LNCaP clone FGC (cell line): ENCODE measurements at regions not wholly inside any gene's neighbourhood (a gene's known extent, or its start where the extent isn't known, plus 50 kb on each side); places are given as distances from the start of the nearest gene placed in this dataset.

Experiments used
- DNase-seq: peaks from one replicate; pipeline ENCODE4 v3.0.0-alpha.2; 2011; ENCODE audit warnings: low read depth
- H3K4me3 ChIP-seq: 2 replicates; pipeline ENCODE4 v1.5.1; 2011; ENCODE audit warnings: mild to moderate bottlenecking, low read depth, low read length, control low read depth
- TF ChIP-seq, protein P1 (sequence below): IDR thresholded peaks from 2 replicates; pipeline ENCODE4 v1.5.1; 2012; ENCODE audit warnings: mild to moderate bottlenecking; ENCODE audit not compliant: control insufficient read depth, insufficient read depth; ENCODE audit errors: extremely low read depth

DNA sequence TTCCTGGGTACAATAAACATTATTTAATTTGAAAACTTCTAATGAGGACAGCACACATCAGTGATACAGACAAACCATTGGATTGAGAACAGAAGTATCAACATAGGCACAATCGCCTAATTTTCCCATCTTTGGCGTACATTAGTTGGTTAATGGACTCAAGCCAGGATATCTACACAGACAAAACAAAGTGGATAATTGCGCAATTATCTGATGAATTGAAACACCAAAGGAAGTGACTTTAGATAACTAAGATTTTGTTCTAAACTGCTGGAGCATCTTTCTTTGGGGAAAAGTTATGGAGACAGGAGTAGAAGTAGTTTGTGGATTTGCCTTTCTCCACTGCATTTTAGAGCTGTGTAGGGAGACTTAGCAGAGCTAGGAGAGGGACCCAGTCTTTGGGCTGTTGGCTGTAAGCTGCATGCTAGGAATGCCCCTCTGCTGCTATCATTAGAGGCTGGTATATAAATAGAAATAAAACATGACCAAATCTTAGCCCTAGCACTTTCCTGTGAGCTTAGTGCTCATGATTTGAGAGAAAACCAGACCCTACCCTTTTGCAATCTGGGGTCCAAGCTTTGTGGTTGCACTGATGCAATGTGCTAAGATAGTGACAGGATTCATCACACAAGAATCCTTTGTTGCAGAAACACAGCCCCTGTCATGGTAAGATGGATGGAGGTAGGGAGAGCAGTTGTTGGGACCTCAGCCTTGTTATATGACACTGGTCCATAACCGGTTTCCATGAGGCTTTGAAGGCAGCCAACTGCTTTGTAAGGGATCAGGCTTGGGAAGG is 264.5 kb upstream of the PIK3C3 start:
- DNase-seq = no peak
- TF ChIP-seq, protein P1, sequence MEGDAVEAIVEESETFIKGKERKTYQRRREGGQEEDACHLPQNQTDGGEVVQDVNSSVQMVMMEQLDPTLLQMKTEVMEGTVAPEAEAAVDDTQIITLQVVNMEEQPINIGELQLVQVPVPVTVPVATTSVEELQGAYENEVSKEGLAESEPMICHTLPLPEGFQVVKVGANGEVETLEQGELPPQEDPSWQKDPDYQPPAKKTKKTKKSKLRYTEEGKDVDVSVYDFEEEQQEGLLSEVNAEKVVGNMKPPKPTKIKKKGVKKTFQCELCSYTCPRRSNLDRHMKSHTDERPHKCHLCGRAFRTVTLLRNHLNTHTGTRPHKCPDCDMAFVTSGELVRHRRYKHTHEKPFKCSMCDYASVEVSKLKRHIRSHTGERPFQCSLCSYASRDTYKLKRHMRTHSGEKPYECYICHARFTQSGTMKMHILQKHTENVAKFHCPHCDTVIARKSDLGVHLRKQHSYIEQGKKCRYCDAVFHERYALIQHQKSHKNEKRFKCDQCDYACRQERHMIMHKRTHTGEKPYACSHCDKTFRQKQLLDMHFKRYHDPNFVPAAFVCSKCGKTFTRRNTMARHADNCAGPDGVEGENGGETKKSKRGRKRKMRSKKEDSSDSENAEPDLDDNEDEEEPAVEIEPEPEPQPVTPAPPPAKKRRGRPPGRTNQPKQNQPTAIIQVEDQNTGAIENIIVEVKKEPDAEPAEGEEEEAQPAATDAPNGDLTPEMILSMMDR = no peak
- no peak overlapping the region for H3K4me3 ChIP-seq

DNA sequence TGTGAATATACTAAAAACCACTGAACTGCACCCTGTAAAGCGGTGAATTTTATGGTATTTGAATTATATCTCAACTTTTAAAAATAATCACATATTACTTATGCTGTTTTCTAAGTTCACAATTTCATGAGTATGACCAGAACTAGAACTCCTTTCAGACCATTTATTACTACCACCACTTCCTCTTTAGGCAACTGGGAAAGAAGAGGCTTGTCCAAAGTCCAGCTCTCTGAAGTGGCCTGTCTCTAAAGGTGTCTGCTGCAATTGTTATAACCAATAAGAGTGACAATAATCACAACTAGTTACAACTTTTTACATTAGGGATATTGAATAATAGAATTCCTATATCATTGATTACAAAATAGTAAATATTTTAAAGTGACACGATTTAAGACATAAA is 267.9 kb upstream of the PIK3C3 start:
- TF ChIP-seq, protein P1 = no peak
- no peak for DNase-seq
- H3K4me3 ChIP-seq = no peak overlapping the region

DNA sequence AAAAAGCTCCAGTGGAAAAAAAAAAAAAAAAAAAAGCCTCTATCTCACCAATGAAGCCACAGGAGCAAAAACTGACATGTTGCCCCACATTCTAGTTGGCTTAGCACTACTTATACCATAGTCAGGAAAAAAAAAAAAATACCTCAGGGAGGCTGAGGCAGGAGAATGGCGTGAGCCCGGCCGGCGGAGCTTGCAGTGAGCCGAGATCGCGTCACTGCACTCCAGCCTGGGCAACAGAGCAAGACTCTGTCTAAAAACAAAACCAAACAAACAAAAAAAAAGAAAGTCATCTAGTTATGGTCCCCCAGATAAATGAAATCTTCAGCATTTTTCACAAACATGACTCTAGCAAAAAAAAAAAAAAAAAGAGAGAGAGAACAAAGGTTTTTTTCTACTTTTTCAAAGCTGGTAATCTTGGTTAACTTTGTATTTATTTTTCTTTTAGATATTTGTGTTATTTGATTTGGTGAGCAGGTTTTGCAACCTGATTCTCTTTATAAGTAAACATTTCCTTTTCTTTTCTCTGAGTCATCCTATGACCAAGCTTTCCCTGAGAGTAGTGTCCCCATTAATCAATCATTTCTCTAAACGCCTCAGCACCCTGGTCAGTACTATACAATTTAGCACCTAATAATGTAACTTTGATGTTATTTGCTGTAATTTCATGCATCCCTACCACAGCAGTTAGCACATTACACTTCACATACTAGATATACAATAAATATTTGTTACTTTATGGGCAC is 273.7 kb upstream of the PIK3C3 start:
- TF ChIP-seq, protein P1 = no peak
- peak; percentile 10 for DNase-seq
- H3K4me3 ChIP-seq = no peak overlapping the region

DNA sequence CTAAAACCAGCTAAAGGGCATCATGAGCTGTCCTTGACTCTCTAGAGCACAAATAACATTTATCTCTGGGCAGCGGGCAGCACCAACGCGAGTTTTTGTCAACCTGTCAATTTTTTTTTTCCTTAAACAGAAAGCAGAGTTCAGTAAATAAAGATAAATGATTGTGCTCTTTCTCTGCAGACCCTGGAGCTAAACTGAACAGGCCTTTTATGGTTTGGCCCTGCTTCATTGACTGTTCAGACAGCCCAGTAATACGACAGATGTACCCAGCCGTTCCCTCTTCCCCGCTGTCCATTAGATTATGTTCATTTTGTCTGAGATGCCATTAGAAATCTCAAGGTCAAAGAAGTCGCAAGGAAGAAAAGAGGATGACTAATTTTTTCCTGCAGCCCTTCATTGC is 280.5 kb upstream of the PIK3C3 start:
- TF ChIP-seq, protein P1 = no peak
- no peak for DNase-seq
- no peak overlapping the region for H3K4me3 ChIP-seq

DNA sequence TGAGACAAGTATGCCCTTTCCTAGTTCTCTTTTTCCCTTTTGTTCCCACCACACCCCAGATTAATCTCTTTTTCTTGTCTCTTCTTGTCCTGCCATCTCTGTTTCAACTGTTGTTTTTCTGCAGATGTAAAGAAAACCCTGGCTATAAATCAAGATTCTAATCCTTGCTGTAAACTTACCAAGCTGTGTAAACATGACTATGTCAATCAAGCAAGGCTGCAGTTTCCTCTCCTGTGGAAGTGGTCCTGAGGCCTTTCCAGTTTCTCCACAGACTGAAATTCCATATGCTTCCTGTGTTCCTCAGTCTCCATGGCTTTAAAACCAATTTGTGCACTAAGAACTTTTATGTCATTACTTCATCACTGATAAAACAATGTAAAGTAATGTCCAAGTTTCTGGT is 288.8 kb upstream of the PIK3C3 start:
- DNase-seq = peak; percentile 77
- TF ChIP-seq, protein P1 = no peak
- H3K4me3 ChIP-seq = no peak overlapping the region

DNA sequence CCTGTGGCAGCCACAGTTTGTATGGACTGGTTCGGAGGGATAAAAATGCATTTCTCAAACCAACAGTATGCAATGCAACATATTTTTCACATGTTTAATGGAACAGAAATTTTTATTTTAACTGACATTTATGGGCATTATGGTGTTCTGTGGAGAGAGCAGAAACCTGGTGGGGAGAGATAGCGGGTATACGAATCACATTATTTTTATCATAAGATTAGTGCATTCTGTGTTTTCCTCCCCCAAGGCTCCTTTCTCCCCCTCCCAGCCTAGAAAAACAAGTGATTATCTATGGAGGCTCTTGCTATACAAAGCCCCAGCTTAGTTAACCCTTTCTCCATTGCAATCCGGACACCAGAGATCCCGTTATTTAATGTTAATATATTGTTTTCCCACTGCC is 289.8 kb upstream of the PIK3C3 start:
- TF ChIP-seq, protein P1 = no peak
- DNase-seq = no peak
- no peak overlapping the region for H3K4me3 ChIP-seq

DNA sequence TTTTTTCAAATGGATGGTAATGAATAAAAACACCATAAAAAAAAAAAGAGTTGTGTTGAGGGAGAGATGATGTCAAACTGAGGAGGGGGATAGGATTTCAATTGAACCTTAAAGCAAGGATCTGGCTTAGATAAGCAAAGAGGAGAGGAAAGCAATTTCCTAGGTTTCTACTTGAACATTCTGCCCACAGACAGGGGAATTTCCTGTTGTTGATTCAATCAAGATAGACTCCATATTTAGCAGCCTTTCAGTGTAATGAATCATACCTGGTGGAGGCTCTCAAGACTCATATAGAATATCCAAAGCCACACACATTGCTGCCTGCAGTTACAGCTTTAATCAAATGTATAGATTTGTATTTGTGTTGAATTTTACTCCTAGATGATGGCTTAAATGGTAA is 294.4 kb upstream of the PIK3C3 start:
- no peak overlapping the region for H3K4me3 ChIP-seq
- TF ChIP-seq, protein P1 = no peak
- DNase-seq = no peak
